Mucosa of descending colon (tissue), 3 donors: ENCODE measurements at regions not wholly inside any gene's neighbourhood (a gene's known extent, or its start where the extent isn't known, plus 50 kb on each side); places are given as distances from the start of the nearest gene placed in this dataset.

Source experiments
- ATAC-seq: fragments of 200-7000 bp; cut with Tn5 transposase; one replicate; pipeline ENCODE4 v1.9.1; 2020; ENCODE audit warnings: mild to moderate bottlenecking, moderate library complexity
- DNase-seq, 3 donors: peaks; one replicate each; pipeline ENCODE4 v3.0.0-alpha.2; 2020
- H3K36me3 ChIP-seq: fragments of 200-600 bp; one replicate; pipeline ENCODE4 v1.8.0; 2021; ENCODE audit warnings: low read depth, mild to moderate bottlenecking
- H3K4me1 ChIP-seq: fragments of 200-600 bp; one replicate; pipeline ENCODE4 v1.8.0; 2021; ENCODE audit warnings: low read depth, mild to moderate bottlenecking
- H3K4me3 ChIP-seq: fragments of 200-600 bp; one replicate; pipeline ENCODE4 v1.8.0; 2021; ENCODE audit warnings: mild to moderate bottlenecking
- H3K9me3 ChIP-seq: fragments of 200-600 bp; one replicate; pipeline ENCODE4 v1.8.0; 2021; ENCODE audit warnings: mild to moderate bottlenecking
- CTCF ChIP-seq: fragments of 200-600 bp; IDR thresholded peaks from one replicate; pipeline ENCODE4 v1.8.0; 2022; ENCODE audit warnings: antibody characterized with exemption, mild to moderate bottlenecking
- intact Hi-C, 2 donors: fragments of 100-400 bp; cut with DNase I in 1 of 2; cut with micrococcal nuclease in 1 of 2; formaldehyde crosslinking; loops; one replicate each; pipeline versions ENCODE4 v1.11.0 to v1.11.1; 2022; cut with DNase I, micrococcal nuclease
- donor health status: DM: no; HTN: no; CAD: no; lungs with moderate emphysema.
- donor health status: DM: no; HTN: no; CAD: no.
- donor health status: DM: no; HTN: yes; CAD: no.

- no peak overlapping the region for H3K4me3 ChIP-seq
- no peak for TF ChIP-seq CTCF
- intact Hi-C loops = no loop called here
- DNase-seq = no peak
- no peaks in the 10 kb centered on the region for H3K4me1 ChIP-seq
- peaks cover 17% of the 10 kb centered on the region for H3K9me3 ChIP-seq
- no peaks in the 10 kb centered on the region for H3K36me3 ChIP-seq
- no peak for ATAC-seq
Observed at GRCh38 chr14:85798856-85799255, 268.9 kb downstream of the FLRT2 start.

- ATAC-seq = no peak
- H3K4me1 ChIP-seq = no peaks in the 10 kb centered on the region
Observed at GRCh38 chr14:85793533-85793932, 263.6 kb downstream of the FLRT2 start.

DNA sequence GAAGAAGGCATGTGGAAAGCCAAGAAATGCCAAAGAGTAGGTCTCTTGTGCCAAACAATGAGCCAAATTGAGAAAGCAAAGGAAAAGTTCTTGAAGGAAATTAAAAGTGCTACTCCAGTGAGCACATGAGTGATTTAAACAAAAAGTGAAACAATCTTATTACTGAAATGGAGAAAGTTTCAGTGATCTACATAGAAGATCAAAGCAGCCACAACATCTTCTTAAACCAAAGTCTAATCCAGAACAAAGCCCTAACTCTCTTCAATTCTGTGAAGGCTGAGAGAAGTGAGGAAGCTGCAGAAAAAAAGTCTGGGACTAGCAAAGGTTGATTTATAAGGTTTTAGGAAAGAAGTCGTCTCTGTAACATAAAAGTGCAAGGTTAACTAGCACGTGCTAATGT is 259.6 kb downstream of the FLRT2 start:
- TF ChIP-seq CTCF = no peak
- no peak overlapping the region for H3K4me3 ChIP-seq
- intact Hi-C loops = no loop called here
- DNase-seq (no peak), ATAC-seq (no peak)
- H3K36me3 ChIP-seq = no peaks in the 10 kb centered on the region
- no peaks in the 10 kb centered on the region for H3K4me1 ChIP-seq
- peaks cover 27% of the 10 kb centered on the region for H3K9me3 ChIP-seq

More at GRCh38 chr14:85793533-85793932, 263.6 kb downstream of the FLRT2 start:
- DNase-seq = no peak
- intact Hi-C loops = no loop called here
- Histone ChIP-seq H3K4me3 (no peak overlapping the region), H3K36me3 (no peaks in the 10 kb centered on the region), H3K9me3 (peaks cover 28% of the 10 kb centered on the region)
- TF ChIP-seq CTCF = no peak

DNA sequence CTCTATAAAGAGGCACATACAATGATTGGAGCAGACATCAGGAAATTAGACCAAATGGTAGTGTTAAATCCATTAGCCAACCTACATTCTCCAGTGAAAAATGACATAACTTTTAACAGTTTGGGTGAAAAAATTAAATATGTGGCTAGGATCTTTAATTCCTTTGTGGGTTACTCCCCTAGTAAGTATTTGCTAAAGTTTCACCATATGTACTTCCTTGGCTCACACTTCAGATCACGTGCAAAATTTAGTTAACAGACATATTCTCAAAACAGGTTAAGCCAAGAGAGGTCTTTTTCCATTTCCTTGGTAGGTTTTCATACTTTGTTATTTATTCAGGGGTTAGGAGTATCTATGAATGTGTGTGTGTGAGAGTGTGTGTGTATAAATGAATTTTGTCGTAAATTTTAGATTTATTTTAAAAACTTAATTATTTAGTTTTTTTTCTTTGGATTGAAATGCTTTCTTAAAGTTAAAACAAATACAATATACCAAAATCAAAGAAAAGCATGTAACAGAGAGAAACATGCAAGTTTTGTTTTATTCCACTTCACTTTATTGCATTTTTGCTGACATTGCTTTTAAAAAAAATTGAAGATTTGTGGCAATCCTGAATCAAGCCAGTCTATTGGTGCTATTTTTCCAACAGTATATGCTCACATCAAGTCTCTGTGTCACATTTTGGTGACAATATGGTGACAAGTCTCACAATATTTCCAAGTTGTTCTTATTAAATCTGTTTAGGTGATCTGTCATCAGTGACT is 258.7 kb downstream of the FLRT2 start:
- no peak for ATAC-seq
- peaks cover 29% of the 10 kb centered on the region for H3K9me3 ChIP-seq
- H3K4me1 ChIP-seq = no peaks in the 10 kb centered on the region
- intact Hi-C loops = no loop called here
- H3K4me3 ChIP-seq = no peak overlapping the region
- no peak for TF ChIP-seq CTCF
- no peak for DNase-seq
- H3K36me3 ChIP-seq = no peaks in the 10 kb centered on the region

DNA sequence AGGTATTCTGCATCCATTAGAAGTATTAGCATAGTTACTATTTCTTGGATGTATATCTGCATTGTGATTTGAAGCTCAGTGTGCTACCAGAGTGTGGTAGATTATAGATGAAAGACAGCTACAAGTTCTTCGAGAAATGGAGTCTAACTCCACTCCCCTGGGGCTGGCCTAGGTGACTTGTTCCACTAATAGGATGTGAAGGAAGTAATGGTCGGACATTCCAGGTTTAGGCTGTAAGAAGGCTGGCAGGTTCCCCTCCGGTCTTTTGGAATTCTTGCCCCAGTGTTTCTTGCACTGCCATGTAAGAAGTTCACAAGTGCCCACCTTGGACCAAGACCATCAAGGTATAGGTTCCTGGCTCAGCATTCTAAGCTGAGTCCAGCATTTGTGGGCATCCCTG is 236.4 kb downstream of the FLRT2 start:
- DNase-seq = no peak
- ATAC-seq = no peak
- Histone ChIP-seq H3K4me1 (no peaks in the 10 kb centered on the region), H3K4me3 (no peak overlapping the region), H3K9me3 (peaks cover 13% of the 10 kb centered on the region), H3K36me3 (no peaks in the 10 kb centered on the region)
- TF ChIP-seq CTCF = no peak
- intact Hi-C loops = no loop called here
